ENCODE measurements at regions not wholly inside any gene's neighbourhood (a gene's known extent, or its start where the extent isn't known, plus 50 kb on each side); places are given as distances from the start of the nearest gene placed in this dataset.
"Not testable (repeated sequence)": the region's sequence is repeated elsewhere in the genome, so short reads cannot be mapped to it uniquely, and the experiment has no call there.

DNA sequence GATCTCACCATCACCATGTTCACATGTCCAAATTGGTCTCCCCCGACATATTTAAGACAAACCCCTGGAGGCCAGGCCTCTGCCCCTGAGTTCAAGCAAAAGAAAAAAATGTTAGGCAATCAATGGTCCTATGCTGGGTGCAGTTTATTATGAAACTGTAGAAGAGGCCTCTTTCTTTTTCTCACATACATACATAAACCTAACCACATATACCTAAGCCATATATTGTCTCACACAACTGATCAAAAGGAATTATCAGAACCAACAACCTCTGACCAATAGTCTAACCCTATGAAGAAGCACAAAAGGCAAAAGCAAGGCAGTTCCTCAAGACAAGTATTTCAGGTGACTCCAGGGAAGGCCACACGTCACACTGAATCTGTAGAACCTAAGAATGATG, 49.9 kb downstream of the ILRUN start:
- H3K4me3 Mint-ChIP-seq: no peak overlapping the region
- H3K9me3 Mint-ChIP-seq: no peaks in the 10 kb centered on the region
- H3K4me1 Mint-ChIP-seq: peaks cover 32% of the 10 kb centered on the region
- H3K27ac Mint-ChIP-seq: peak overlapping the region; percentile 43
- no peaks in the 10 kb centered on the region for H3K27me3 Mint-ChIP-seq
- ATAC-seq (replicated peaks): no peak
- peaks cover 74% of the 10 kb centered on the region for H3K36me3 Mint-ChIP-seq (ENCODE audit: low read depth)

DNA sequence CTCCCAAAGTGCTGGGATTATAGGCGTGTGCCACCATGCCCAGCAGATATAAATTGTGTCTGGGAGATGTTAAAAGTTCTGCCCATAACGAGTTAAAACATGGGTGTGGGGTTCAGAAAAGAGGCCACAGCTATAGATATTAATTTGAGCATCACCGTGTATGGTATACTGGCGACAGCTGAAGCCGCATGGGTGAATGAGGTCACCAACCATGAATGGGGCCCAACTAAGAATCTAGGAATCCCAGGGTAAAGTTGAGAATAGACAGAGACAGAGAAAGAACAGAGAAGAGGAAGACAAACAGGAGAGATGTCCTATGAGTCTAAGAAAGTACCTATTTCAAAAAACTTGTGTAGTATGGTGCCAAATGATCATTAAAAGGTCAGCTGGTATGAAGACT, 50.9 kb downstream of the ILRUN start:
- no peak for ATAC-seq (replicated peaks)
- no peak overlapping the region for H3K4me3 Mint-ChIP-seq
- peaks cover 67% of the 10 kb centered on the region for H3K36me3 Mint-ChIP-seq (ENCODE audit: low read depth)
- no peaks in the 10 kb centered on the region for H3K27me3 Mint-ChIP-seq
- H3K9me3 Mint-ChIP-seq: no peaks in the 10 kb centered on the region
- no peak overlapping the region for H3K27ac Mint-ChIP-seq
- peaks cover 27% of the 10 kb centered on the region for H3K4me1 Mint-ChIP-seq

DNA sequence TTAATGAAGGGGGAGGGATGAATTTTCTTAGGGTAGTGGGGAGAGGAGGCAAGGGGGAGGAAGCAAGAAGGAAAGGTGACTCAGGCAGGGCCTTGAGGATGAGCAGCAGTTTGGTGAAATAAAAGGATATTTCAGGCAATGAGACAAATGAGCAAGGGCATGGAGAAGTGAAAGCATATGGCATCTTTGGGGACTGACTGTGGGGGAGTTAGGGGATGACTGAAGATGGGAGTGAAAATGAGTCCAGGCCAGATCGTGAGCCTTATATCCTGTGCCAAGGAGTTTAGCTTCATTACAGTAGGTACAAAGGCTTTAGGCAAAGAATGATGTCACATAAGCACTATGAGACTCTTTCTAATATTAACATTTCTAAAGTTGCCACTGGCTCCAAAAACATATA, 51.9 kb downstream of the ILRUN start:
- H3K4me3 Mint-ChIP-seq: no peak overlapping the region
- no peaks in the 10 kb centered on the region for H3K27me3 Mint-ChIP-seq
- H3K27ac Mint-ChIP-seq: peak overlapping the region; percentile 39
- H3K4me1 Mint-ChIP-seq: peaks cover 27% of the 10 kb centered on the region
- H3K9me3 Mint-ChIP-seq: no peaks in the 10 kb centered on the region
- peaks cover 64% of the 10 kb centered on the region for H3K36me3 Mint-ChIP-seq (ENCODE audit: low read depth)
- ATAC-seq (replicated peaks): no peak

- Mint-ChIP-seq H3K4me1 (peaks cover 28% of the 10 kb centered on the region), H3K4me3 (no peak overlapping the region), H3K36me3 (ENCODE audit: low read depth) (peaks cover 54% of the 10 kb centered on the region), H3K27me3 (no peaks in the 10 kb centered on the region), H3K9me3 (no peaks in the 10 kb centered on the region), H3K27ac (no peak overlapping the region)
- ATAC-seq (replicated peaks): no peak
Observed at GRCh38 chr6:34642427-34642826, 54.1 kb downstream of the ILRUN start.

GRCh38 chr6:34640074-34640849, 56.3 kb downstream of the ILRUN start:
- H3K9me3 Mint-ChIP-seq; H3K4me3 Mint-ChIP-seq; H3K27me3 Mint-ChIP-seq; ATAC-seq (replicated peaks); H3K27ac Mint-ChIP-seq: not testable (repeated sequence)
- Mint-ChIP-seq H3K4me1 (peaks cover 21% of the 10 kb centered on the region), H3K36me3 (ENCODE audit: low read depth) (peaks cover 41% of the 10 kb centered on the region)

DNA sequence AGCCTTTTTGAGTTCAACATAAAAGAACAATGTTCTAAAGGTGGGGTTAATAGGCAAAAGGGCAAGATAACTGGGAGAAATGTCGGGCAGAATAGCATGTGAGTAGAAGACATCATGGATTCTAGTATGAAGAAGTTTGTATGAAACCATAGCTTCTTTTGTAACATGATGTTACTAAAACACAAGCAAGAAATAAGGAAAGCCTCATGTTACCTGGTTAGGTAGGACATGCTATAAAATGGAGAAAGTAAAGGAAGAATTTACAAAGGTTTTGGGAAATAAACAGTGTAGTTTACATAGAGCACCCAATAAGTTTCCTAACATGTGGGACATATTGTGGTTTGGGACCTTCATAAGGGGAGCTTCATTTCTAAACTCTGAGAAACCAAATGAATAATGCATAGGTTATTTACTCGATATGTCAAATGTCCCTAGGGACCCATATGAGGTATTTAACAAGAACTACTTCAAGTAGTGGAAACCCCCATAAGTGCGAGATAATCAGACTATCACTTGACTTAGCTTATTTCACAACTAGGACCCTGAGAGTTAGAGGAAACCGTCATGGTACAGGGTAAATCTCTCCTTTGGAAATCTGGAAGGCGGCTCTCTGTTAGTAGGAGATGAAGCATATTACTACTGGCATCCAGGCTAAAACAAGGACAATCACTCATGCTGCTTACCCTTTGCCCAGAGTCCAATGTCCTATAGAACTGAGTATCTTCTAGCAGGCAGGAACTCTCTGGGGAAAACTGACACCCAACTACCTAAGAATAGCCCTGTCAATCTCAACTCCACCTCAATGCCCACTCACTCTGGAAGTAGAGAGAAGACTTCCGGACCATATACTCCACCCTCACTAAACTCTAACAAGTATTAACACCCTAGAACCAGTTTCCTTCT, 57.5 kb downstream of the ILRUN start:
- H3K36me3 Mint-ChIP-seq (ENCODE audit: low read depth): peaks cover 32% of the 10 kb centered on the region
- H3K27me3 Mint-ChIP-seq: no peaks in the 10 kb centered on the region
- H3K4me1 Mint-ChIP-seq: peaks cover 11% of the 10 kb centered on the region
- peak overlapping the region; percentile 12 for H3K27ac Mint-ChIP-seq
- ATAC-seq (replicated peaks): peak; percentile 48
- H3K9me3 Mint-ChIP-seq: no peaks in the 10 kb centered on the region
- H3K4me3 Mint-ChIP-seq: no peak overlapping the region

GRCh38 chr6:34633785-34634184, 62.8 kb downstream of the ILRUN start:
- peaks cover 18% of the 10 kb centered on the region for H3K4me1 Mint-ChIP-seq
- H3K27ac Mint-ChIP-seq: no peak overlapping the region
- no peak for ATAC-seq (replicated peaks)
- H3K27me3 Mint-ChIP-seq: no peaks in the 10 kb centered on the region
- no peaks in the 10 kb centered on the region for H3K9me3 Mint-ChIP-seq
- no peak overlapping the region for H3K4me3 Mint-ChIP-seq
- peaks cover 26% of the 10 kb centered on the region for H3K36me3 Mint-ChIP-seq (ENCODE audit: low read depth)

GRCh38 chr6:34633256-34633655, 63.3 kb downstream of the ILRUN start:
- H3K9me3 Mint-ChIP-seq: no peaks in the 10 kb centered on the region
- no peak for ATAC-seq (replicated peaks)
- H3K4me1 Mint-ChIP-seq: peaks cover 15% of the 10 kb centered on the region
- peaks cover 31% of the 10 kb centered on the region for H3K36me3 Mint-ChIP-seq (ENCODE audit: low read depth)
- H3K27me3 Mint-ChIP-seq: no peaks in the 10 kb centered on the region
- H3K27ac Mint-ChIP-seq: peak overlapping the region; percentile 56
- no peak overlapping the region for H3K4me3 Mint-ChIP-seq

DNA sequence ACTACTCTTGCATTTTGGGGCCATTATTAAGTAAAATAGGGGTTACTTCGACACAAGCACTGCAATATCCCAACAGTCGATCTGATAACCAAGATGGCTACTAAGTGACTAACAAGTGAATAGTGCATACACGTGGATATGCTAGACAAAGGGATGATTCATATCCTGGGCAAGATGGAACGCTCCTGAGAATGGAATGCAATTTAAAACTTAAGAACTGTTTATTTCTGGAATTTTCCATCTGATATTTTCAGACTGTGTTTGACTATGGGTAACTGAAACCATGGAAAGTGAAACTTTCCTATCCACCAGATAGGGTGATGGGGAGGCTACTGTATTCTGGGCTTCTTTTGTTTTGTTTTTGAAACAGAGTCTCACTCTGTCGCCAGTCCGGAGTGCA, 66.5 kb downstream of the ILRUN start:
- peaks cover 20% of the 10 kb centered on the region for H3K4me1 Mint-ChIP-seq
- ATAC-seq (replicated peaks): peak; percentile 71
- no peak overlapping the region for H3K4me3 Mint-ChIP-seq
- H3K27me3 Mint-ChIP-seq: no peaks in the 10 kb centered on the region
- H3K9me3 Mint-ChIP-seq: no peaks in the 10 kb centered on the region
- peak overlapping the region; percentile 59 for H3K27ac Mint-ChIP-seq
- peaks cover 23% of the 10 kb centered on the region for H3K36me3 Mint-ChIP-seq (ENCODE audit: low read depth)

GRCh38 chr6:34627296-34627695, 69.3 kb downstream of the ILRUN start:
- no peaks in the 10 kb centered on the region for H3K27me3 Mint-ChIP-seq
- no peak overlapping the region for H3K27ac Mint-ChIP-seq
- H3K36me3 Mint-ChIP-seq (ENCODE audit: low read depth): peaks cover 14% of the 10 kb centered on the region
- no peak for ATAC-seq (replicated peaks)
- H3K9me3 Mint-ChIP-seq: no peaks in the 10 kb centered on the region
- H3K4me3 Mint-ChIP-seq: no peak overlapping the region
- H3K4me1 Mint-ChIP-seq: peaks cover 25% of the 10 kb centered on the region

- no peak for ATAC-seq (replicated peaks)
- no peaks in the 10 kb centered on the region for H3K9me3 Mint-ChIP-seq
- H3K36me3 Mint-ChIP-seq (ENCODE audit: low read depth): peaks cover 15% of the 10 kb centered on the region
- peak overlapping the region; percentile 73 for H3K27ac Mint-ChIP-seq
- peaks cover 24% of the 10 kb centered on the region for H3K4me1 Mint-ChIP-seq
- H3K27me3 Mint-ChIP-seq: no peaks in the 10 kb centered on the region
- H3K4me3 Mint-ChIP-seq: no peak overlapping the region
Observed at GRCh38 chr6:34618430-34619182, 62.5 kb upstream of the SPDEF start.

- Mint-ChIP-seq H3K36me3 (ENCODE audit: low read depth) (peaks cover 21% of the 10 kb centered on the region), H3K4me1 (peaks cover 18% of the 10 kb centered on the region), H3K9me3 (no peaks in the 10 kb centered on the region), H3K27me3 (no peaks in the 10 kb centered on the region), H3K4me3 (no peak overlapping the region), H3K27ac (peak overlapping the region; percentile 33)
- ATAC-seq (replicated peaks): no peak
Observed at GRCh38 chr6:34617231-34617630, 61.1 kb upstream of the SPDEF start.

- ATAC-seq (replicated peaks): no peak
Observed at GRCh38 chr6:34616227-34616585, 60.1 kb upstream of the SPDEF start.

GRCh38 chr6:34615574-34616226, 59.6 kb upstream of the SPDEF start:
- peak overlapping the region; percentile 33 for H3K27ac Mint-ChIP-seq
- no peak overlapping the region for H3K4me3 Mint-ChIP-seq
- no peaks in the 10 kb centered on the region for H3K9me3 Mint-ChIP-seq
- H3K4me1 Mint-ChIP-seq: peaks cover 22% of the 10 kb centered on the region
- peaks cover 21% of the 10 kb centered on the region for H3K36me3 Mint-ChIP-seq (ENCODE audit: low read depth)
- peak; percentile 39 for ATAC-seq (replicated peaks)
- no peaks in the 10 kb centered on the region for H3K27me3 Mint-ChIP-seq

More at GRCh38 chr6:34616227-34616585, 60.1 kb upstream of the SPDEF start:
- Mint-ChIP-seq H3K4me3 (no peak overlapping the region), H3K4me1 (peaks cover 20% of the 10 kb centered on the region), H3K27me3 (no peaks in the 10 kb centered on the region), H3K36me3 (ENCODE audit: low read depth) (peaks cover 21% of the 10 kb centered on the region), H3K9me3 (no peaks in the 10 kb centered on the region), H3K27ac (peak overlapping the region; percentile 33)

Data from activated T-helper 17 cell treated with anti-CD3 and anti-CD28 coated beads, Interleukin-2, amount 50 U/mL, for 72 hours (primary cell).